Ishikawa (cell line): ENCODE measurements at regions not wholly inside any gene's neighbourhood (a gene's known extent, or its start where the extent isn't known, plus 50 kb on each side); places are given as distances from the start of the nearest gene placed in this dataset.

Source experiments
- CEBPB ChIP-seq: IDR thresholded peaks from 2 replicates; pipeline ENCODE4 v1.6.1; 2012
- CREB1 ChIP-seq: IDR thresholded peaks from 2 replicates; pipeline ENCODE4 v1.6.1; 2012; ENCODE audit warnings: low read depth
- EGR1 ChIP-seq: IDR thresholded peaks from 2 replicates; pipeline ENCODE4 v1.6.1; 2012
- EP300 ChIP-seq: IDR thresholded peaks from 2 replicates; pipeline ENCODE4 v1.6.1; 2012; ENCODE audit warnings: borderline replicate concordance
- FOXM1 ChIP-seq: IDR thresholded peaks from 2 replicates; pipeline ENCODE4 v1.6.1; 2012; ENCODE audit warnings: low read depth, borderline replicate concordance
- MAX ChIP-seq: IDR thresholded peaks from 2 replicates; pipeline ENCODE4 v1.6.1; 2012
- NFIC ChIP-seq: IDR thresholded peaks from 2 replicates; pipeline ENCODE4 v1.6.1; 2012
- RAD21 ChIP-seq: IDR thresholded peaks from 2 replicates; pipeline ENCODE4 v1.6.1; 2012; ENCODE audit warnings: low read depth
- REST ChIP-seq: IDR thresholded peaks from 2 replicates; pipeline ENCODE4 v1.6.1; 2012; ENCODE audit warnings: low read depth, mild to moderate bottlenecking
- TAF1 ChIP-seq: IDR thresholded peaks from 2 replicates; pipeline ENCODE4 v1.6.1; 2012; ENCODE audit warnings: low read depth, mild to moderate bottlenecking
- TCF12 ChIP-seq: IDR thresholded peaks from 2 replicates; pipeline ENCODE4 v1.6.1; 2012; ENCODE audit warnings: low read depth
- TEAD4 ChIP-seq: IDR thresholded peaks from 2 replicates; pipeline ENCODE4 v1.6.1; 2012
- USF1 ChIP-seq: IDR thresholded peaks from 2 replicates; pipeline ENCODE4 v1.6.1; 2012
- YY1 ChIP-seq: IDR thresholded peaks from 2 replicates; pipeline ENCODE4 v1.6.1; 2012; ENCODE audit warnings: low read depth
- ZBTB7A ChIP-seq: IDR thresholded peaks from 2 replicates; pipeline ENCODE4 v1.6.1; 2012; ENCODE audit warnings: low read depth

GRCh38 chr4:18201885-18202284, 180.3 kb upstream of the LCORL start:
- no peak for TF ChIP-seq NFIC
- no peak for TF ChIP-seq REST
- no peak for TF ChIP-seq CEBPB
- TF ChIP-seq YY1, result no peak
- TF ChIP-seq EGR1, result no peak
- TF ChIP-seq CREB1, result no peak
- TF ChIP-seq MAX, result no peak
- no peak for TF ChIP-seq USF1
- TF ChIP-seq TAF1, result no peak
- no peak for TF ChIP-seq TEAD4
- no peak for TF ChIP-seq TCF12
- no peak for TF ChIP-seq ZBTB7A
- no peak for TF ChIP-seq RAD21
- no peak for TF ChIP-seq EP300
- no peak for TF ChIP-seq FOXM1

- TF ChIP-seq CEBPB (no peak), RAD21 (no peak), FOXM1 (no peak), EP300 (no peak), YY1 (no peak), MAX (no peak), EGR1 (no peak), USF1 (no peak), ZBTB7A (no peak), CREB1 (no peak), TCF12 (no peak), TEAD4 (no peak), TAF1 (no peak), NFIC (no peak), REST (no peak)
These were observed 177.1 kb upstream of the LCORL start for GRCh38 chr4:18198653-18199052.

GRCh38 chr4:18197467-18197866, 175.9 kb upstream of the LCORL start:
- TF ChIP-seq TAF1, result no peak

- no peak for TF ChIP-seq TEAD4
- TF ChIP-seq FOXM1, result no peak
- TF ChIP-seq TCF12, result no peak
- TF ChIP-seq ZBTB7A, result no peak
- TF ChIP-seq NFIC, result no peak
- TF ChIP-seq REST, result no peak
- TF ChIP-seq TAF1, result no peak
- no peak for TF ChIP-seq RAD21
- TF ChIP-seq YY1, result no peak
- TF ChIP-seq USF1, result no peak
- no peak for TF ChIP-seq CREB1
- no peak for TF ChIP-seq CEBPB
- no peak for TF ChIP-seq EGR1
These were observed 172.7 kb upstream of the LCORL start for GRCh38 chr4:18194278-18194677.
